ENCODE measurements at regions not wholly inside any gene's neighbourhood (a gene's known extent, or its start where the extent isn't known, plus 50 kb on each side); places are given as distances from the start of the nearest gene placed in this dataset.

DNA sequence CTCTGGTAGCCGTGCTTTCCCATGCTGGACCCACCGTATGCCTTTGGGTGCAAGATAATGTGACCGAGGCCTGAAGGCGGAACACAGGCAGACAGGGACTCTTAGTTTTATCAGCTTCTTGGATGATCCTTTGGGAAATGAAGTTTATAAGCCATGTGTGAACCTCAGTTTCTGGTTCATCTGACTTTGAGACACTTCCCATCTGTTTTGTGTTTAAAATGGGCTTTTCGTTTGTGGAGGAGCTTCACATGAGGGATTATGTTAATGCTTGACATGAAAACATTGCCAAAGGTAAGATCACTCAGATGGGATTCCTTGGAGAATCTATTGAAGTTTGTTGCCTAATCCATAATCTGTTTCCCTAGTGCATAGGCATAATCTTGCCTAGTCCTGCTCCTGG, 249.8 kb upstream of the LYZL1 start:
- TF ChIP-seq, protein P1, sequence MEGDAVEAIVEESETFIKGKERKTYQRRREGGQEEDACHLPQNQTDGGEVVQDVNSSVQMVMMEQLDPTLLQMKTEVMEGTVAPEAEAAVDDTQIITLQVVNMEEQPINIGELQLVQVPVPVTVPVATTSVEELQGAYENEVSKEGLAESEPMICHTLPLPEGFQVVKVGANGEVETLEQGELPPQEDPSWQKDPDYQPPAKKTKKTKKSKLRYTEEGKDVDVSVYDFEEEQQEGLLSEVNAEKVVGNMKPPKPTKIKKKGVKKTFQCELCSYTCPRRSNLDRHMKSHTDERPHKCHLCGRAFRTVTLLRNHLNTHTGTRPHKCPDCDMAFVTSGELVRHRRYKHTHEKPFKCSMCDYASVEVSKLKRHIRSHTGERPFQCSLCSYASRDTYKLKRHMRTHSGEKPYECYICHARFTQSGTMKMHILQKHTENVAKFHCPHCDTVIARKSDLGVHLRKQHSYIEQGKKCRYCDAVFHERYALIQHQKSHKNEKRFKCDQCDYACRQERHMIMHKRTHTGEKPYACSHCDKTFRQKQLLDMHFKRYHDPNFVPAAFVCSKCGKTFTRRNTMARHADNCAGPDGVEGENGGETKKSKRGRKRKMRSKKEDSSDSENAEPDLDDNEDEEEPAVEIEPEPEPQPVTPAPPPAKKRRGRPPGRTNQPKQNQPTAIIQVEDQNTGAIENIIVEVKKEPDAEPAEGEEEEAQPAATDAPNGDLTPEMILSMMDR (conservative IDR thresholded peaks at IDR 0.05; ENCODE audit: low read depth), result no peak
- CTCF ChIA-PET, result no interaction called here
- no peak overlapping the region for H3K27ac ChIP-seq
- POLR2A ChIA-PET (ENCODE audit: low non-redundant PET), result no interaction called here
- DNase-seq (ENCODE audit: low spot score), result no peak

DNA sequence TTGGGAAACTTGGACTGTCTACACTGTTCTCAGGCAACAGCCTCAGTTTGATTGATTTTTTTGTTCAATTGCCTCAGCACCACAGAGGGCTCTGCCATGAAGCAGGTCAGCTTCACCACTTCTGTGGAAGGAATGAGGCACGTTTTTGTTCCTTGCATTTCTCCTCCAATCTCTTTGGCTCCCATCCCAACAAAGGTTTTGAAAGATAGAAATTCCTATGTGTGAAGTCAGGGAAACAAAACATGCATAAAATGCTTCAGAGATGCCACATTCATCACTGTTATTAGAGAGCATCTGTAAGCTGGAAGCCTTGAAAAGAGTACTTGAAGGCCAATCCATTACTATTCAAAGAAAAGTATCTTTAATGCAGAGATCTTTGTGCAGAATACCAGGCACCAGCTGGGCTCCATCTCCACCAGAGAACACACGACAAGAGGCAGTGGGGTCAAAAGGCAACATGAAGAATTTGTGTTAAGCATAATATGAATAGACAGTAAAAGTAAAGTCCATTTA, 249.1 kb upstream of the LYZL1 start:
- peak; percentile 9 for DNase-seq (ENCODE audit: low spot score)
- ChIA-PET POLR2A (ENCODE audit: low non-redundant PET) (no interaction called here), CTCF (no interaction called here)
- H3K27ac ChIP-seq, result no peak overlapping the region
- TF ChIP-seq, protein P1 (conservative IDR thresholded peaks at IDR 0.05; ENCODE audit: low read depth), result no peak

DNA sequence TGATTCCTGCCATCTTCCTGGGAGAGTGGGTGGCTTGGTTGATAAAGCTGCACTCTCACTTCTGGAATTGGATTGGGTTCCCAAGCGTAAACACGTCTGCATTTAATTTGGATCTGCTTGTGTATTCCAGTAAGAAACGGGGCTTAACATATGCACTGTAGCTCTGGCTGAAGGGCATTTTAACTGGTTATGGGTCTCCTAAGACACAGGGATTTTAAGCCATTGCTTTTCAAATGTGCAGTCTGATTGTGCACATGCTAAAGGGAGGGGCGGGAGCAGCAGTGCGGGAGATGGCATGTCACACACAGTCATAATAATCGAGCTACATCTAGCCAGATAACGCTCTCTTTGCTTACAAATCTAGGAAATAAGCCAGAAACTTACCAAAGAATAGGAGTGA, 247.3 kb upstream of the LYZL1 start:
- TF ChIP-seq, protein P1 (conservative IDR thresholded peaks at IDR 0.05; ENCODE audit: low read depth), result no peak
- H3K27ac ChIP-seq, result no peak overlapping the region
- DNase-seq (ENCODE audit: low spot score), result no peak
- ChIA-PET POLR2A (ENCODE audit: low non-redundant PET) (no interaction called here), CTCF (no interaction called here)

DNA sequence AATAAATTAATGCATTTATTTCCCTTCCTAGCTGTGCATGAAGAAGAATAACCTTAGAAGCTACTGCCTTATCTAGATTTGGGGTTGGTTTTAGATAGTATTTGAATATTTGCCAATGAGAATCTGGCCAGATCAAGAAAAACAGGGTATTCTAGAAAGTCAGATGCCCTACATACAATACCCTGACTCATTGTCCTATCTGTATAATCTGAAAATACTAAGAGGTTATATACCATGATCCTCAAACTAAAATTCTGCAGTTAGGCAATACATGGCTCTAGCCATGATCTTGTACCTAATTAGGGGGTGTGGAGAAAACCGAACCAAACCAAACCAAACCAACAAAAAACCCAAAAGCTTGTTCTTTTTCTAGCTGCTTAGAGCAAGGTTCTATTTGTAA, 240.4 kb upstream of the LYZL1 start:
- no peak overlapping the region for H3K27ac ChIP-seq
- TF ChIP-seq, protein P1 (conservative IDR thresholded peaks at IDR 0.05; ENCODE audit: low read depth), result no peak
- ChIA-PET POLR2A (ENCODE audit: low non-redundant PET) (no interaction called here), CTCF (no interaction called here)
- DNase-seq (ENCODE audit: low spot score), result no peak

DNA sequence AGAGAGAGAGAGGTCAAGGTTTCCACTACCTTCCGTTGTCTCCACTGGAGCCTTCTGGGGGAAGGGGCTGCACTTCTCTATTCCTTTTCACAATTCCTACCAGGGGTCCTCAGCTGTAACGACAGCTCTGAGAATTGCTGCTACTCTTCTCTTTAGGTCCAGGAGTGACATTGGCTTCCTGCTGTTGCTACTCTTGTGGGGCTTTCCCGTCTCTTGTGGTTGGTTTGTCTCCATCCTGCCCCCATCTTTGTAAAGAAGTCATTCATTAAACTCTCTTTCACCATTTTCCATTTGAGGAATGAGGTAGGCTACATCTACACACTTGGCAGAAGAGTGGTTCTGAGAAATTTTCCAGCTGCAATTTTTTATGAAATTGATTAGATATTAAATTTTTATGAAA, 238.8 kb upstream of the LYZL1 start:
- ChIA-PET CTCF (no interaction called here), POLR2A (ENCODE audit: low non-redundant PET) (no interaction called here)
- H3K27ac ChIP-seq, result no peak overlapping the region
- no peak for DNase-seq (ENCODE audit: low spot score)
- TF ChIP-seq, protein P1 (conservative IDR thresholded peaks at IDR 0.05; ENCODE audit: low read depth), result no peak

DNA sequence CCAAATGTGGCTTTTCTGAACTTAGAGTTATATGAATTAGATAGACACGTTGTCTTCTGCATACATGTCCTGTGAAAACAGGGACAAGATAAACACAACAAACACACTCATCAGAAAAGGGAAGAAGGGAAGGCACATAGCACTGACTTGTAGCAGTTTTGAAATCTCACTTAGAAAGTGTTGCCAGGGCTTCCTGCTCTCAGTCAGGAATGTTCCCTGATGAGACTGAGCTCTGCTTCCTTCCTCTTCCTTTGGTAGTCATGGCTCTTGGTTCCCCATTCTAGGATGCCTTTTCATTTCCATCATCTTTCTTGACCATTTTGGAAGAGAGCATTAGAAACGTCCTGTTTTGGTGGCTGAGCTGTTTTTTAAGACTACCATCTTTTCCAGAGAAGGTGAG, 233.8 kb upstream of the LYZL1 start:
- CTCF ChIA-PET, result no interaction called here
- POLR2A ChIA-PET (ENCODE audit: low non-redundant PET), result no interaction called here
- no peak for DNase-seq (ENCODE audit: low spot score)
- H3K27ac ChIP-seq, result no peak overlapping the region
- TF ChIP-seq, protein P1 (conservative IDR thresholded peaks at IDR 0.05; ENCODE audit: low read depth), result no peak

DNA sequence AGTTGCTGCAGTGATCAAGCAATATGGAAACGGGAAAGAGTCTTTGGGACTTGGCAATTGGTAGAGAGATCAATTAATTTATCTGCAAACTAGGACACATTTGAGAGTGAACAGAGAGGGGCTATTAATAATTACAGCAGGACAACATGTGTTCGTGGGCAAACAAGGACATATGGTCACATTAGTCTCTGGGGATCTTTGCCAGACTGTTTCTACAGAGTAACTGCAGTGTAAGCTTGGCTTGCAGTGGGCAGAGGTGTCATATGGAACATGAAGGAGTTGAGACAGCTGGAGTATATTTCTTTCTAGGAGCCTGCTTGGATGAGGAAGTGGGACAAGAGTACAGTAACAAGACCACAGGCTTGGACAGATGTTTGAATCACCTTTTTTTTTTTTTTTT, 232.1 kb upstream of the LYZL1 start:
- no peak overlapping the region for H3K27ac ChIP-seq
- ChIA-PET POLR2A (ENCODE audit: low non-redundant PET) (no interaction called here), CTCF (interaction anchor here (0.6 kb wide), 1 partner anchor 670 kb away, joined by 3 read pairs; no protein-coding TSS in a partner anchor)
- TF ChIP-seq, protein P1 (conservative IDR thresholded peaks at IDR 0.05; ENCODE audit: low read depth), result no peak
- DNase-seq (ENCODE audit: low spot score), result no peak
